Epithelial cell of proximal tubule (primary cell): ENCODE measurements at regions not wholly inside any gene's neighbourhood (a gene's known extent, or its start where the extent isn't known, plus 50 kb on each side); places are given as distances from the start of the nearest gene placed in this dataset.

Experiments used
- DNase-seq: peaks from one replicate; pipeline ENCODE4 v3.0.0-alpha.2; 2011; ENCODE audit warnings: low read depth
- H3K4me3 ChIP-seq: 2 replicates; pipeline ENCODE4 v1.5.1; 2011; ENCODE audit warnings: low read depth, mild to moderate bottlenecking, low read length
- TF ChIP-seq, protein P1 (sequence below): conservative IDR thresholded peaks from 2 replicates; pipeline ENCODE4 v1.5.1; 2012; ENCODE audit warnings: low read depth, mild to moderate bottlenecking, low read length

DNA sequence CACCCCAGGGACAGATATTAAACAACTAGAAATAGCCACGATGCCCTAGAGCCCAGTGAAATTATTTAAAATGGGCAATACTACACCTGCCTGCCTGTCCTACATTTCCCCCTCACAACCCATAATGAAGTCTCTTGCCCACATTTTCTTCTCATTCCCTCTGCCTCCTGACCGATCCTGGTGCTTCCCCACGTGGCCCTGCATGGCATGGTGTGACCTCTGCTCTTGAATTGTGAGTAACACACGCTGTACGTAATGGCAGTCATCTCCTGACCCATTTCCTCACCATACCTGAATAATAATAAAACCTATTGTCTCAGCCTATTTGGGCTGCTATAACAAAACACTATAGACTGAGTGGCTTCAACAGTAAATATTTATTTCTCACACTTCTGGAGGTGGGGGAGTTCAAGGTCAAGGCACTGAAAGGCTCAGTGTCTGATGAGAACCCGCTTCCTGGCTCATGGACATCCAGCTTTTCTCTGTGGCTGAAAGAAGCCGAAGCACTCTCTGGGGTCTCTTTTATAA, 77.0 kb upstream of the ENPP6 start:
- no peak overlapping the region for H3K4me3 ChIP-seq
- TF ChIP-seq, protein P1, sequence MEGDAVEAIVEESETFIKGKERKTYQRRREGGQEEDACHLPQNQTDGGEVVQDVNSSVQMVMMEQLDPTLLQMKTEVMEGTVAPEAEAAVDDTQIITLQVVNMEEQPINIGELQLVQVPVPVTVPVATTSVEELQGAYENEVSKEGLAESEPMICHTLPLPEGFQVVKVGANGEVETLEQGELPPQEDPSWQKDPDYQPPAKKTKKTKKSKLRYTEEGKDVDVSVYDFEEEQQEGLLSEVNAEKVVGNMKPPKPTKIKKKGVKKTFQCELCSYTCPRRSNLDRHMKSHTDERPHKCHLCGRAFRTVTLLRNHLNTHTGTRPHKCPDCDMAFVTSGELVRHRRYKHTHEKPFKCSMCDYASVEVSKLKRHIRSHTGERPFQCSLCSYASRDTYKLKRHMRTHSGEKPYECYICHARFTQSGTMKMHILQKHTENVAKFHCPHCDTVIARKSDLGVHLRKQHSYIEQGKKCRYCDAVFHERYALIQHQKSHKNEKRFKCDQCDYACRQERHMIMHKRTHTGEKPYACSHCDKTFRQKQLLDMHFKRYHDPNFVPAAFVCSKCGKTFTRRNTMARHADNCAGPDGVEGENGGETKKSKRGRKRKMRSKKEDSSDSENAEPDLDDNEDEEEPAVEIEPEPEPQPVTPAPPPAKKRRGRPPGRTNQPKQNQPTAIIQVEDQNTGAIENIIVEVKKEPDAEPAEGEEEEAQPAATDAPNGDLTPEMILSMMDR, result no peak
- DNase-seq, result no peak

DNA sequence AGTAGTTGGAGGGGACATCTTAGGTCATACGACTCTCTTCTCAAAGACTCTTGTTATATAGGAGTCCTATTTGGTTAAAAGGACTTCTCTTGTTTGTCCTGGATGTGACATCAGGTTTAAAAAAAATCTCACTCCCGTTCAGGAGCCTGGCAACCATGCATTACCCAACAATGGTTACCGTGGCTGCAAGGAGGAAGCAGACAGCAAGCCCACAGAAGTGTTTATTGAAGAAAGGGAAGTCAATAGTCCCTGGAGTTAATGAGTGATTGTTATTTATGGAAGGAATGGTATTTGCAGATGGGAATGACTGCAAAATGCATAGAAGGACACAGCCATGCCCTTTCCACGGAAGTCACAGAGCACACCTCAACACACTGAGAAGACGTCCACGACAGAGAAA, 75.9 kb upstream of the ENPP6 start:
- H3K4me3 ChIP-seq, result no peak overlapping the region
- TF ChIP-seq, protein P1, result no peak
- DNase-seq, result no peak

DNA sequence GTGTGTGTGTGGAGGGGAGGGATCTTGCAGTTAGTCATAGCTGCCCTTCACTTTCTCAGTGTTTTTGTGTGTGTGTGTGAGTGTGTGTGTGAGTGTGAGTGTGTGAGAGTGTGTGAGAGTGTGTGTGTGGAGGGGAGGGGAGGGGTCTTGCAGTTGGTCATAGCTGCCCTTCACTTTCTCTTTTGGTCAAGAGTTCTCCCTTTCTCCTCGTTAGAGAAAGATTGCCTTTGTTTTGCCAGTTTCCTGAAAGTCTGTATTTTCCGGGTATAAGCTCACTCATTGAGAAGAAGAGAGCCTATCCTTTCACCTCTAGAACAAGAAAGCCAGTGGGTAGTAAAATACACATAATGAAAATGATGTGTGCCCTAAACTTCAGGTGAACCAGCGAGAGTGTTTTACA, 75.2 kb upstream of the ENPP6 start:
- DNase-seq, result no peak
- no peak overlapping the region for H3K4me3 ChIP-seq
- TF ChIP-seq, protein P1, result no peak

DNA sequence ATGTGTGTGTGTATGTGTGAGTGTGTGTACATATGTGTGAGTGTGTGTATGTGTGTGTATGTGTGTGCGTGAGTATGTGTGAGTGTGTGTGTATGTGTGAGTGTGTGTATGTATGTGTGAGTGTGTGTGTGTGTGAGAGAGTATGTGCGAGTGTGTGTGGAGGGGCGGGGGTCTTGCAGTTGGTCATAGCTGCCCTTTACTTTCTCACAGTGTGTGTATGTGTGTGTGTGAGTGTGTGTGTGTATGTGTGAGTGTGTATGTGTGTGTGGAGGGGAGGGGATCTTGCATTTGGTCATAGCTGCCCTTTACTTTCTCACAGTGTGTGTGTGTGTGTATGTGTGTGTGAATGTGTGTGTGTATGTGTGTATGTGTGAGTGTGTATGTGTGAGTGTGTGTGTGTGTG, 74.8 kb upstream of the ENPP6 start:
- no peak overlapping the region for H3K4me3 ChIP-seq
- TF ChIP-seq, protein P1, result no peak
- no peak for DNase-seq

DNA sequence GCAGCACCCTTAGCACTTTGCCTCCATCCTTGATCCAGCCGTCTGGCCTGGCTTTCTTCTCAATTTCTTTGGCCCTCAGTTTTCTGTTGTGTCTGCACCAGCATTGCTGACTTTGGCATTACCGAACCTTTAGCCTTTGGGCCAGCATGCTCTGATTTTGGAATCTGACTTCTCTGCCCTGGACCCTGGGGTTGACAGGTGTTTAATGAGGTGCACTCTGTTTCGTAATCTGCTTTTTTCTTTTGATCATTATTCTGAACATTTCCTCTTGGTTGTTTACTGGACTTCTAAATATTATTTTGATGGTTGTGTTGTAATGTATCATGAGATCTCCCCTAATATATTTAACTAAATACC, 71.5 kb upstream of the ENPP6 start:
- TF ChIP-seq, protein P1, result no peak
- no peak overlapping the region for H3K4me3 ChIP-seq
- no peak for DNase-seq

DNA sequence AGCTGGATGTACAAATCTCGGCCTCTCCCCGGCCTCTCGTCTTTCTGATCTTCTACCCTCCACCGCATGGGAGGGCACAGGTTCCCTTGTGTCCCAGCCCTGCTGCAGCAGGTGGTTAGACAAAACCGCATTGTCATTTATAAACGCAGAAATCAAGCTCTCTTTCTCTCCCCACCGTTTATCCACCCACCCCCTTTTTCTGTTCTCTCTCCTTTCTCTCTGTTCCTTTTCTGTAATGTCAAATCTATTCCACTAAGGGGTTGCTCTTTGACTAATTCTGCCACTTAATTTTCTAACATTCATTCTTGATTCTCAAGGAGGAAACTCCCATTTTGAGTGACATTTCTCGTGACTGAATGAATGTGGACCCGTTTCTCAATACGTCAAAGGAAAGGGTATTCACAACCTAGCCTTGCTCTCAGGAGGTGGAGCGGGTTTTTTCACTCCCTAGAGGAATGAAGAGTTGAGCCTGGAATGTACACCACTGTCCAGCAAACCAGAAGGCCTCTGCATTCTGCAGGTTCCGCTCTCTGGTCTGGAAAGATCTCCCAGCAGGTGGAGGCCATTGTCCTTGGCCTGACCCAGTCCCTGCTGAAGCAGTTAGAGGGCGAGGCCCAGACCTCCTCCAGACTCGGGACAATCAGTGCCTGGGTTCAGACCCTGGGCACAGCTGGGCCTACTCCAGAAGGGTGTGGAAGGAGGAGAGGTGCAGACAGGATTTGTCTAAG, 70.9 kb upstream of the ENPP6 start:
- TF ChIP-seq, protein P1, result peak; percentile 7
- DNase-seq, result no peak
- H3K4me3 ChIP-seq, result no peak overlapping the region

DNA sequence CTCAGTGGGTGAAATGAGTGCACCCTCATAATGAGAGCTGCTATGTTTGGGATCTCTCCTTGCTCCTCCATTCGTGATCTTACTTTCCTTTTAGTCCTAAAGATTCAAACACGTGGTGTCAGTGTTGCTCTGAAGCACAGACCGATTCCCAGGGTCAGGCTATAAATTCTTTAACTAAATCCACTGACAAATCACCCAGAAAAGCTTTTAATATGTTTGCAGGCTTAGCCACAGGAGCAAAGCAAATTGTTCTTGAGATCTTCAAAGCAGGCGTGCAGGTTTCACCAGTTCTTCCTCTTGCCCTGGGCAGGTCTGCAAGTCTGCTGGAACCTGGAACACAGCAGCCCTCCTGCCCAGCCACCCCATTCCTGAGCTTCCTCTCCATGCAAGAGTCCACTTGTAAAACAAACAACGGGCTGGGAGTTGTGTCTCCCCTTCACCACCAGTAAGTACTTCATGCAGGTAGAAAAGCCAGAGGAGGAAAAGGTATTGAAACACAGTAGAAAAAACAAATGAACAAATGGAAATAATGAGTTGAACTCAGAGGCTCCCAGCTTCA, 70.1 kb upstream of the ENPP6 start:
- TF ChIP-seq, protein P1, result peak; percentile 51
- H3K4me3 ChIP-seq, result no peak overlapping the region
- DNase-seq, result no peak
